Keratinocyte (primary cell): ENCODE measurements at regions not wholly inside any gene's neighbourhood (a gene's known extent, or its start where the extent isn't known, plus 50 kb on each side); places are given as distances from the start of the nearest gene placed in this dataset.
"Not testable (repeated sequence)": the region's sequence is repeated elsewhere in the genome, so short reads cannot be mapped to it uniquely, and the experiment has no call there.

Experiments
- DNase-seq: peaks from one replicate; pipeline ENCODE4 v3.0.0-alpha.2; 2011; ENCODE audit warnings: low read depth, missing footprints, low spot score
- FAIRE-seq: peaks from 2 replicates; lab custom pipeline; 2011; peaks lifted over from hg19 to GRCh38; lab: Jason Lieb, UNC
- H2AFZ ChIP-seq: 2 replicates; pipeline ENCODE4 v1.6.0; 2012; ENCODE audit warnings: low read length, control low read depth, inconsistent platforms; ENCODE audit not compliant: control insufficient read depth
- H3K27ac ChIP-seq: 2 replicates; pipeline ENCODE4 v1.5.1; 2011; ENCODE audit warnings: low read length; ENCODE audit not compliant: control insufficient read depth, insufficient read depth
- H3K27me3 ChIP-seq: 3 replicates; pipeline ENCODE4 v1.6.0; 2011; ENCODE audit warnings: low read length; ENCODE audit not compliant: control insufficient read depth, insufficient read depth; ENCODE audit errors: extremely low read depth
- H3K36me3 ChIP-seq, 2 experiments: 2 replicates in 1 of 2; 3 replicates in 1 of 2; pipeline ENCODE4 v1.5.1; 2011; ENCODE audit warnings: low read length in 2 of 2, mild to moderate bottlenecking in 1 of 2; ENCODE audit not compliant: control insufficient read depth in 2 of 2, insufficient read depth in 2 of 2; ENCODE audit errors: extremely low read depth in 1 of 2
- H3K4me1 ChIP-seq: 3 replicates; pipeline ENCODE4 v1.5.1; 2011; ENCODE audit warnings: low read length; ENCODE audit not compliant: control insufficient read depth, insufficient read depth; ENCODE audit errors: extremely low read depth
- H3K4me2 ChIP-seq: 3 replicates; pipeline ENCODE4 v1.6.0; 2011; ENCODE audit warnings: low read depth, low read length; ENCODE audit not compliant: control insufficient read depth, insufficient read depth; ENCODE audit errors: extremely low read depth
- H3K4me3 ChIP-seq, 3 experiments: fragments of 200-600 bp in 1 of 3; sonication (generic) in 1 of 3; 2 replicates in 2 of 3; 3 replicates in 1 of 3; pipeline ENCODE4 v1.5.1; 2011 to 2016; ENCODE audit warnings: low read length in 3 of 3, mild to moderate bottlenecking in 3 of 3, control low read depth in 2 of 3, inconsistent platforms in 1 of 3, low read depth in 1 of 3, mixed read lengths in 1 of 3, mixed run types in 1 of 3, moderate library complexity in 1 of 3; ENCODE audit not compliant: control insufficient read depth in 2 of 3, insufficient read depth in 2 of 3; ENCODE audit errors: extremely low read depth in 1 of 3
- H3K79me2 ChIP-seq: 2 replicates; pipeline ENCODE4 v1.6.0; 2012; ENCODE audit warnings: low read length; ENCODE audit not compliant: control insufficient read depth, insufficient read depth
- H3K9ac ChIP-seq: 3 replicates; pipeline ENCODE4 v1.6.0; 2011; ENCODE audit warnings: low read length; ENCODE audit not compliant: control insufficient read depth, insufficient read depth; ENCODE audit errors: extremely low read depth
- H3K9me1 ChIP-seq: 3 replicates; pipeline ENCODE4 v1.6.0; 2011; ENCODE audit warnings: low read length; ENCODE audit not compliant: control insufficient read depth, insufficient read depth; ENCODE audit errors: extremely low read depth
- H3K9me3 ChIP-seq: 2 replicates; pipeline ENCODE4 v1.5.1; 2012; ENCODE audit warnings: low read depth, low read length; ENCODE audit not compliant: control insufficient read depth
- H4K20me1 ChIP-seq: 3 replicates; pipeline ENCODE4 v1.6.0; 2011; ENCODE audit warnings: low read length; ENCODE audit not compliant: control insufficient read depth, insufficient read depth; ENCODE audit errors: extremely low read depth
- EZH2 ChIP-seq: IDR thresholded peaks from one replicate; pipeline ENCODE4 v1.6.1; 2012; ENCODE audit warnings: inconsistent platforms, mild to moderate bottlenecking, low read length, moderate library complexity
- dilution Hi-C: fragments of 300-500 bp; cut with MboI; formaldehyde crosslinking; loops from one replicate; pipeline ENCODE4 v1.7.0; 2020; ENCODE audit warnings: low sequenced_read_pairs; ENCODE audit not compliant: extremely low pct_ligation_motif_present
- TF ChIP-seq, protein P1 (sequence below), 3 experiments: IDR thresholded peaks in 1 of 3; conservative IDR thresholded peaks in 1 of 3; optimal IDR thresholded peaks in 1 of 3; 2 replicates in 2 of 3; 3 replicates in 1 of 3; pipeline versions ENCODE3 to v1.5.1; 2011; ENCODE audit warnings: low read length in 3 of 3, mild to moderate bottlenecking in 3 of 3, moderate library complexity in 2 of 3, control low read depth in 1 of 3, inconsistent platforms in 1 of 3; ENCODE audit not compliant: insufficient read depth in 2 of 3; ENCODE audit errors: extremely low read depth in 1 of 3

GRCh38 chr16:29311461-29312344 lies 94.8 kb downstream of the NPIPB11 start:
- H3K9ac ChIP-seq = no peak overlapping the region
- H3K9me1 ChIP-seq = no peaks in the 10 kb centered on the region
- H3K4me2 ChIP-seq = no peak overlapping the region
- no peak for TF ChIP-seq EZH2
- TF ChIP-seq, protein P1, sequence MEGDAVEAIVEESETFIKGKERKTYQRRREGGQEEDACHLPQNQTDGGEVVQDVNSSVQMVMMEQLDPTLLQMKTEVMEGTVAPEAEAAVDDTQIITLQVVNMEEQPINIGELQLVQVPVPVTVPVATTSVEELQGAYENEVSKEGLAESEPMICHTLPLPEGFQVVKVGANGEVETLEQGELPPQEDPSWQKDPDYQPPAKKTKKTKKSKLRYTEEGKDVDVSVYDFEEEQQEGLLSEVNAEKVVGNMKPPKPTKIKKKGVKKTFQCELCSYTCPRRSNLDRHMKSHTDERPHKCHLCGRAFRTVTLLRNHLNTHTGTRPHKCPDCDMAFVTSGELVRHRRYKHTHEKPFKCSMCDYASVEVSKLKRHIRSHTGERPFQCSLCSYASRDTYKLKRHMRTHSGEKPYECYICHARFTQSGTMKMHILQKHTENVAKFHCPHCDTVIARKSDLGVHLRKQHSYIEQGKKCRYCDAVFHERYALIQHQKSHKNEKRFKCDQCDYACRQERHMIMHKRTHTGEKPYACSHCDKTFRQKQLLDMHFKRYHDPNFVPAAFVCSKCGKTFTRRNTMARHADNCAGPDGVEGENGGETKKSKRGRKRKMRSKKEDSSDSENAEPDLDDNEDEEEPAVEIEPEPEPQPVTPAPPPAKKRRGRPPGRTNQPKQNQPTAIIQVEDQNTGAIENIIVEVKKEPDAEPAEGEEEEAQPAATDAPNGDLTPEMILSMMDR (optimal IDR thresholded peaks at IDR 0.05 in 1 of 3, IDR thresholded peaks at IDR 0.05 in 1 of 3, conservative IDR thresholded peaks at IDR 0.05 in 1 of 3; ENCODE audit: extremely low read depth in 1 of 3, insufficient read depth in 2 of 3, low read length in 3 of 3) = no peak
- no peaks in the 10 kb centered on the region for H3K27me3 ChIP-seq
- dilution Hi-C loops = no loop called here
- H3K79me2 ChIP-seq = no peaks in the 10 kb centered on the region
- DNase-seq = no peak
- no peak overlapping the region for H2AFZ ChIP-seq
- H3K4me3 ChIP-seq = no peak overlapping the region
- no peak for FAIRE-seq
- H3K36me3 ChIP-seq = no peaks in the 10 kb centered on the region
- H4K20me1 ChIP-seq = no peaks in the 10 kb centered on the region
- no peaks in the 10 kb centered on the region for H3K9me3 ChIP-seq
- no peaks in the 10 kb centered on the region for H3K4me1 ChIP-seq
- H3K27ac ChIP-seq = no peak overlapping the region

DNA sequence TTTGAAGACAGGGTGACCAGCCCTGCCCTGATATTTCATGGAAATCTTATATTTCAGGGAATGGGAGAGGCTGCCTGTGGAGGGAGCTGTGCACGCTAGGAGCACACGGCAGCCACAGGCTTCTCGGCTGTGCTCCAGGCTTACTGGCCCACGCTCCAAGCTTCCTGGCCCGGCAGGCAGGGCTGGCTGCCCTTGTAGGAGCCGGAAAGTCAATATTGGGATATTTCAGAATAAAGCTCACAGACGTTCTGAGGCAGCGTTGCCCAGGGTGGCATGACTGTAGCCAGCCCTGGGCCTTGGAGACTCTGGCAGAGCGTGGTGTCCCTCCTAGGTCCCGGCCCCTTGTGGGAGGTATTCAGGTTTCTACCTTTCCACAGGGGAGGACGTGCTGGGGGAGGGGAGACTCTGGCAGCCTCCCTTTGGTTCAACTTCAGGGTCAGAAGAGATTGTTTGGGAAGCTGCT lies 95.6 kb downstream of the NPIPB11 start:
- no peaks in the 10 kb centered on the region for H3K9me3 ChIP-seq
- H4K20me1 ChIP-seq = no peaks in the 10 kb centered on the region
- H3K4me3 ChIP-seq = no peak overlapping the region
- no peak overlapping the region for H3K27ac ChIP-seq
- no peaks in the 10 kb centered on the region for H3K4me1 ChIP-seq
- H3K36me3 ChIP-seq = no peaks in the 10 kb centered on the region
- dilution Hi-C loops = no loop called here
- TF ChIP-seq, protein P1 (optimal IDR thresholded peaks at IDR 0.05 in 1 of 3, IDR thresholded peaks at IDR 0.05 in 1 of 3, conservative IDR thresholded peaks at IDR 0.05 in 1 of 3; ENCODE audit: extremely low read depth in 1 of 3, insufficient read depth in 2 of 3, low read length in 3 of 3) = no peak
- no peak for TF ChIP-seq EZH2
- H3K9ac ChIP-seq = no peak overlapping the region
- FAIRE-seq (no peak), DNase-seq (no peak)
- H3K4me2 ChIP-seq = no peak overlapping the region
- H3K27me3 ChIP-seq = no peaks in the 10 kb centered on the region
- no peaks in the 10 kb centered on the region for H3K9me1 ChIP-seq
- H3K79me2 ChIP-seq = no peaks in the 10 kb centered on the region
- no peak overlapping the region for H2AFZ ChIP-seq

GRCh38 chr16:29310243-29310642 lies 96.3 kb downstream of the NPIPB11 start:
- dilution Hi-C loops = not testable (repeated sequence)

GRCh38 chr16:29309601-29310000 lies 96.9 kb downstream of the NPIPB11 start:
- H3K4me1 ChIP-seq, H3K9me3 ChIP-seq, H3K36me3 ChIP-seq, H3K9me1 ChIP-seq, H2AFZ ChIP-seq, H3K9ac ChIP-seq, dilution Hi-C loops, H3K27ac ChIP-seq, DNase-seq, H3K4me2 ChIP-seq, H3K79me2 ChIP-seq, FAIRE-seq, H4K20me1 ChIP-seq, H3K4me3 ChIP-seq, H3K27me3 ChIP-seq: not testable (repeated sequence)

More at GRCh38 chr16:29310243-29310642, 96.3 kb downstream of the NPIPB11 start:
- not testable (repeated sequence) for H3K4me1 ChIP-seq, H4K20me1 ChIP-seq, H3K36me3 ChIP-seq, DNase-seq, H3K79me2 ChIP-seq, FAIRE-seq, H3K9me3 ChIP-seq, H3K4me2 ChIP-seq, H3K9ac ChIP-seq, H3K27me3 ChIP-seq, H3K9me1 ChIP-seq, H2AFZ ChIP-seq, H3K4me3 ChIP-seq, H3K27ac ChIP-seq
